HCT116 (cell line): ENCODE measurements at regions not wholly inside any gene's neighbourhood (a gene's known extent, or its start where the extent isn't known, plus 50 kb on each side); places are given as distances from the start of the nearest gene placed in this dataset.

ENCODE experiments used
- ATAC-seq: fragments of 200-7000 bp; cut with Tn5 transposase; 2 replicates; pipeline ENCODE4 v1.9.1; 2020; ENCODE audit warnings: mild to moderate bottlenecking, moderate library complexity
- BruUV-seq: library from RNA; stranded (reverse); fragments of 400-500 nt; replicated peaks from 2 replicates; lab custom pipeline; 2021; lab: Mats Ljungman, UMichigan
- CTCF ChIA-PET: fragments of 300-600 bp; sonication (Branson Sonifier 250); formaldehyde crosslinking; loops from one replicate; lab custom pipeline; 2021; ENCODE audit warnings: antibody characterized with exemption; lab: Charles Lee
- POLR2A ChIA-PET: fragments of 300-600, 350-600 bp; sonication (Branson Sonifier 250); formaldehyde crosslinking; loops from one replicate; lab custom pipeline; 2021; ENCODE audit warnings: antibody characterized with exemption; lab: Charles Lee
- RAD21 ChIA-PET, 2 experiments: fragments of 300-600 bp; sonication (Branson Sonifier 250); formaldehyde crosslinking; loops; one replicate each; lab custom pipeline; 2023; ENCODE audit warnings: low total read pairs in 2 of 2; ENCODE audit not compliant: uncharacterized antibody in 2 of 2, unreplicated experiment in 2 of 2, low non-redundant PET in 1 of 2; lab: Charles Lee
- DNase-seq: peaks from one replicate; pipeline ENCODE4 v3.0.0-alpha.2; 2010; ENCODE audit warnings: low read depth, low spot score
- H2AFZ ChIP-seq: fragments of 200-600 bp; shearing (Covaris generic), sonication (generic); 2 replicates; pipeline ENCODE4 v1.6.1; 2017; ENCODE audit warnings: low read depth, mixed run types, mixed read lengths, antibody characterized with exemption, low read length; ENCODE audit not compliant: poor library complexity, severe bottlenecking
- H3K27ac ChIP-seq: 2 replicates; pipeline ENCODE4 v1.5.1; 2012; ENCODE audit warnings: low read depth, low read length
- H3K27me3 ChIP-seq: fragments of 200-600 bp; sonication (generic); 2 replicates; pipeline ENCODE4 v1.6.1; 2016; ENCODE audit warnings: mixed run types, low read length, mixed read lengths; ENCODE audit not compliant: insufficient read depth
- H3K36me3 ChIP-seq, 2 experiments: fragments of 200-500 bp in 1 of 2; fragments of 200-600 bp in 1 of 2; sonication (Bioruptor generic) in 1 of 2; sonication (generic) in 1 of 2; 2 replicates each; pipeline versions ENCODE4 v1.5.1 to v1.6.1; 2014 to 2016; ENCODE audit warnings: low read length in 2 of 2, inconsistent platforms in 1 of 2, mixed read lengths in 1 of 2, mixed run types in 1 of 2; ENCODE audit not compliant: insufficient read depth in 2 of 2, control insufficient read depth in 1 of 2
- H3K4me1 ChIP-seq, 2 experiments: fragments of 200-600 bp in 1 of 2; sonication (generic) in 1 of 2; 2 replicates each; pipeline versions ENCODE4 v1.5.1 to v1.6.1; 2012 to 2017; ENCODE audit warnings: low read length in 2 of 2, inconsistent platforms in 1 of 2, mild to moderate bottlenecking in 1 of 2, mixed read lengths in 1 of 2, mixed run types in 1 of 2, moderate library complexity in 1 of 2; ENCODE audit not compliant: insufficient read depth in 2 of 2, control insufficient read depth in 1 of 2
- H3K4me2 ChIP-seq: fragments of 200-600 bp; sonication (generic); 2 replicates; pipeline ENCODE4 v1.6.1; 2017; ENCODE audit warnings: mixed run types, low read length, mixed read lengths
- H3K4me3 ChIP-seq, 2 experiments: fragments of 200-600 bp in 1 of 2; sonication (generic) in 1 of 2; replicated peaks in 1 of 2; 2 replicates each; pipeline ENCODE4 v1.5.1; 2011 to 2016; ENCODE audit warnings: low read length in 2 of 2, control low read depth in 1 of 2, low read depth in 1 of 2, mild to moderate bottlenecking in 1 of 2, mixed read lengths in 1 of 2, mixed run types in 1 of 2
- H3K79me2 ChIP-seq: fragments of 200-600 bp; sonication (generic); 2 replicates; pipeline ENCODE4 v1.6.1; 2017; ENCODE audit warnings: mild to moderate bottlenecking, mixed run types, low read length, moderate library complexity, mixed read lengths; ENCODE audit not compliant: insufficient read depth
- H3K9ac ChIP-seq: fragments of 200-600 bp; sonication (generic); 2 replicates; pipeline ENCODE4 v1.6.1; 2016; ENCODE audit warnings: low read length, mixed read lengths
- H3K9me2 ChIP-seq: fragments of 200-600 bp; sonication (generic), shearing (Covaris generic); 2 replicates; pipeline ENCODE4 v1.6.1; 2017; ENCODE audit warnings: mixed run types, mild to moderate bottlenecking, moderate library complexity; ENCODE audit not compliant: insufficient read depth
- H3K9me3 ChIP-seq, 2 experiments: fragments of 200-500 bp in 1 of 2; fragments of 200-600 bp in 1 of 2; sonication (Bioruptor generic) in 1 of 2; sonication (generic) in 1 of 2; 2 replicates each; pipeline ENCODE4 v1.6.1; 2014 to 2017; ENCODE audit warnings: low read length in 2 of 2, mixed read lengths in 2 of 2, inconsistent platforms in 1 of 2, low read depth in 1 of 2, mild to moderate bottlenecking in 1 of 2, mixed run types in 1 of 2, moderate library complexity in 1 of 2; ENCODE audit not compliant: control insufficient read depth in 1 of 2, insufficient read depth in 1 of 2
- H4K20me1 ChIP-seq: fragments of 200-600 bp; sonication (generic), shearing (Covaris generic); 2 replicates; pipeline ENCODE4 v1.6.1; 2017; ENCODE audit warnings: mixed run types, mild to moderate bottlenecking, moderate library complexity; ENCODE audit not compliant: insufficient read depth
- ATF3 ChIP-seq: IDR thresholded peaks from 2 replicates; pipeline ENCODE4 v1.6.1; 2012
- CBX3 ChIP-seq: IDR thresholded peaks from 2 replicates; pipeline ENCODE4 v1.6.1; 2012; ENCODE audit warnings: low read depth
- CTCF ChIP-seq, 3 experiments: fragments of 200-600 bp in 1 of 3; sonication (generic) in 1 of 3; IDR thresholded peaks in 2 of 3; conservative IDR thresholded peaks in 1 of 3; 2 replicates each; pipeline ENCODE4 v1.5.1; 2012 to 2017; ENCODE audit warnings: low read depth in 2 of 3, low read length in 2 of 3, antibody characterized with exemption in 1 of 3, borderline replicate concordance in 1 of 3, control low read depth in 1 of 3, mild to moderate bottlenecking in 1 of 3, mixed read lengths in 1 of 3, mixed run types in 1 of 3, moderate library complexity in 1 of 3; ENCODE audit not compliant: insufficient read depth in 1 of 3
- ELF1 ChIP-seq: IDR thresholded peaks from 2 replicates; pipeline ENCODE4 v1.6.1; 2012; ENCODE audit warnings: low read depth, borderline replicate concordance
- EZH2 ChIP-seq: fragments of 200-600 bp; sonication (generic); IDR thresholded peaks from 2 replicates; pipeline ENCODE4 v1.6.1; 2017; ENCODE audit warnings: antibody characterized with exemption, mixed run types
- JUND ChIP-seq: IDR thresholded peaks from 2 replicates; pipeline ENCODE4 v1.6.1; 2012
- MAX ChIP-seq: IDR thresholded peaks from 2 replicates; pipeline ENCODE4 v1.6.1; 2012
- POLR2A ChIP-seq: IDR thresholded peaks from 2 replicates; pipeline ENCODE4 v1.7.0; 2011; ENCODE audit warnings: borderline replicate concordance; ENCODE audit not compliant: insufficient read depth, insufficient read length; ENCODE audit errors: extremely low read depth
- POLR2AphosphoS5 ChIP-seq: IDR thresholded peaks from 2 replicates; pipeline ENCODE4 v1.6.1; 2011; ENCODE audit warnings: mild to moderate bottlenecking, low read depth, low read length, moderate library complexity
- RAD21 ChIP-seq: IDR thresholded peaks from 2 replicates; pipeline ENCODE4 v1.6.1; 2012; ENCODE audit warnings: low read depth, mild to moderate bottlenecking
- SIN3A ChIP-seq: IDR thresholded peaks from 2 replicates; pipeline ENCODE4 v1.6.1; 2012; ENCODE audit warnings: low read depth
- SP1 ChIP-seq: IDR thresholded peaks from 2 replicates; pipeline ENCODE4 v1.6.1; 2012; ENCODE audit warnings: low read depth
- SRF ChIP-seq: IDR thresholded peaks from 2 replicates; pipeline ENCODE4 v1.6.1; 2012; ENCODE audit warnings: low read depth
- TCF7L2 ChIP-seq: IDR thresholded peaks from 2 replicates; pipeline ENCODE4 v1.7.0; 2011; ENCODE audit warnings: borderline replicate concordance, inconsistent platforms; ENCODE audit not compliant: insufficient read depth, insufficient read length; ENCODE audit errors: extremely low read depth
- ZFX ChIP-seq: fragments of 450-650 bp; IDR thresholded peaks from 2 replicates; pipeline ENCODE4 v1.6.1; 2017
- ZNF274 ChIP-seq: fragments of 200-500 bp; sonication (Bioruptor generic); IDR thresholded peaks from 2 replicates; pipeline ENCODE4 v1.6.1; 2014; ENCODE audit warnings: mild to moderate bottlenecking, low read depth, low read length, inconsistent platforms
- intact Hi-C: fragments of 100-400 bp; cut with micrococcal nuclease; formaldehyde crosslinking; loops from 2 replicates; pipeline ENCODE4 v1.10.0; 2022

- POLR2A ChIA-PET = no interaction called here
- H3K9me2 ChIP-seq = no peaks in the 10 kb centered on the region
- no peaks in the 10 kb centered on the region for H3K36me3 ChIP-seq
- DNase-seq (no peak), ATAC-seq (no peak)
- H3K27ac ChIP-seq = no peak overlapping the region
- BruUV-seq = no TSS peak
- H4K20me1 ChIP-seq = no peaks in the 10 kb centered on the region
- H3K9me3 ChIP-seq = no peaks in the 10 kb centered on the region
- CTCF ChIA-PET = interaction anchor here (5.0 kb wide), 1 partner anchor 12 kb away, joined by 40 read pairs; no protein-coding TSS in a partner anchor
- intact Hi-C loops = no loop called here
- H3K9ac ChIP-seq = no peak overlapping the region
- no peak overlapping the region for H3K4me2 ChIP-seq
- H3K4me1 ChIP-seq = no peaks in the 10 kb centered on the region
- H2AFZ ChIP-seq = no peak overlapping the region
- H3K4me3 ChIP-seq = no peak overlapping the region
- peaks cover 57% of the 10 kb centered on the region for H3K27me3 ChIP-seq
- no peak for TF ChIP-seq POLR2AphosphoS5
- no peak for TF ChIP-seq EZH2
- TF ChIP-seq SIN3A = no peak
- no peak for TF ChIP-seq ZNF274
- no peak for TF ChIP-seq ATF3
- no peak for TF ChIP-seq ZFX
- TF ChIP-seq CBX3 = no peak
- TF ChIP-seq TCF7L2 = no peak
- no peak for TF ChIP-seq POLR2A
- H3K79me2 ChIP-seq = no peaks in the 10 kb centered on the region
- RAD21 ChIA-PET = no interaction called here
Measured at GRCh38 chr5:158063052-158063451, 204.1 kb upstream of the CLINT1 start.

GRCh38 chr5:158061451-158061850, 202.5 kb upstream of the CLINT1 start:
- Histone ChIP-seq H3K27ac (no peak overlapping the region), H3K27me3 (peaks cover 71% of the 10 kb centered on the region), H3K9ac (no peak overlapping the region), H3K79me2 (no peaks in the 10 kb centered on the region), H3K9me3 (no peaks in the 10 kb centered on the region), H2AFZ (no peak overlapping the region), H4K20me1 (no peaks in the 10 kb centered on the region), H3K4me3 (no peak overlapping the region), H3K4me2 (no peak overlapping the region), H3K4me1 (no peaks in the 10 kb centered on the region), H3K36me3 (no peaks in the 10 kb centered on the region), H3K9me2 (no peaks in the 10 kb centered on the region)
- no peak for ATAC-seq
- no TSS peak for BruUV-seq
- ChIA-PET POLR2A (no interaction called here), RAD21 (no interaction called here), CTCF (interaction anchor here (5.0 kb wide), 1 partner anchor 14 kb away, joined by 40 read pairs; no protein-coding TSS in a partner anchor)
- intact Hi-C loops = no loop called here
- DNase-seq = no peak
- no peak for TF ChIP-seq RAD21
- TF ChIP-seq CTCF (IDR thresholded peaks at IDR 0.05 in 2 of 3, conservative IDR thresholded peaks at IDR 0.05 in 1 of 3; ENCODE audit: borderline replicate concordance in 1 of 3, insufficient read depth in 1 of 3, low read depth in 2 of 3, low read length in 2 of 3) = no peak
- TF ChIP-seq JUND = no peak
- no peak for TF ChIP-seq POLR2A
- no peak for TF ChIP-seq SP1
- TF ChIP-seq SRF = no peak
- TF ChIP-seq EZH2 = no peak
- TF ChIP-seq MAX = no peak
- TF ChIP-seq ELF1 = no peak
- TF ChIP-seq, all 23 proteins: peak for 0
